NCI-H82 (cell line): ENCODE measurements at regions not wholly inside any gene's neighbourhood (a gene's known extent, or its start where the extent isn't known, plus 50 kb on each side); places are given as distances from the start of the nearest gene placed in this dataset.
"Not testable (repeated sequence)": the region's sequence is repeated elsewhere in the genome, so short reads cannot be mapped to it uniquely, and the experiment has no call there.

Experiments
- DNase-seq: peaks from one replicate; lab custom pipeline; 2025; lab: John Stamatoyannopoulos, UW

DNA sequence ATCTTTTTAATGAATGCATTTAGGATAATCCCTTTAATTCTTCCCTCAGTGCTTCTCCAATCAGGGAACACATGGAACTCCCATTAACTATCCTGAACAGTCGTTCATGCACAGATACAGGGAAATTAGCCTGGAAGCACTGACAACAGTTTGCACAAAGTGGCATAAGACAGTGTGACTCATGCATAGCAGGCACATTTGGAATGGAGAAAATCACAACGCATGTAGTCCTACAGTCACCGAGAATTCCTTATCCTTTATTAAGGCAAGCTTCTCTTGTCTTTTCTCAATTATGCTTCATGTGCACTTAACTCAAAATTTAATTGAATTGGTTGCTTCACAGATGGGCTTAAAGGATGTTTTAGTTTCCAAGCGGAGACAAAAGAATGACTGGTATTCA lies 155.0 kb upstream of the CRBN start:
- peak; percentile 51 for DNase-seq

- no peak for DNase-seq
These were observed 154.1 kb upstream of the CRBN start for GRCh38 chr3:3333571-3333970.

DNA sequence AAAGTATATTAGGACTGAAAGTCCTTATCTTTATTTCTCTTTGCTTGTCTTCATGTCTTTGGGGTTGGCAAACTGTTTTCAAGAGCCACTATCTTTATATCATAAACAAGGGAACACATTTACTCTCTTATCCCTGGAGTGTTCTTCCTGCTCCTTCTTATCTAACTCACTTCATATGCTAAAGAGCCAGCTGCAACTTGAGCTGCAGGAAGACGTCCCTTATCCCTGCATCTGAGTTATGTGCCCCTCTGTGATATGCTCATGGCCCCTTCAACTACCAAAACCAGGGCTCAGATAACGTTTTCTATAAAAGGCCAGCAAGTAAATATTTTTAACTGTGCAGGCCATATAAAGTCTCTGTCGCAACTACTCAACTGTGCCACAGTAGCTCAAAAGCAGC lies 137.0 kb upstream of the CRBN start:
- DNase-seq: no peak

DNA sequence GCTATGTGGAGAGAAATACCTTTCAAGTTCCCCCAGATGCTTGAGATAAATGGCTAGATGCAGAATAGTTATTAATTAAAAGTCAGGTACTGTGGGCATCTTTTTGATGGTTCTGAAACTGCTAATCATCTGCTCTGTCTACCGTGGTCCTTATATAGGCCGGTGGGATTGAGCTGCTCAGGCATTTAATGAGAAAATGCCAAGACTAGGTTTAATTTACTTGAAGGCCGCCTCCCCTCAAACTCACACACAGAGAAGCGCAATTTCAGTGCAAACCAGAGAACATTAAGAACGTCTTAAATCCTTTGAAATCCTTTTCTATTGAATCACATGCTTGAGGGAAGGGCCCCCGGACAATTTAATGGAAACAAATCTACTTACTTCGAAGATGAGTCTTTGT lies 136.4 kb upstream of the CRBN start:
- no peak for DNase-seq

- DNase-seq: no peak
These were observed 130.4 kb upstream of the CRBN start for GRCh38 chr3:3309887-3310286.

GRCh38 chr3:3308809-3309208 lies 129.3 kb upstream of the CRBN start:
- DNase-seq: no peak

DNA sequence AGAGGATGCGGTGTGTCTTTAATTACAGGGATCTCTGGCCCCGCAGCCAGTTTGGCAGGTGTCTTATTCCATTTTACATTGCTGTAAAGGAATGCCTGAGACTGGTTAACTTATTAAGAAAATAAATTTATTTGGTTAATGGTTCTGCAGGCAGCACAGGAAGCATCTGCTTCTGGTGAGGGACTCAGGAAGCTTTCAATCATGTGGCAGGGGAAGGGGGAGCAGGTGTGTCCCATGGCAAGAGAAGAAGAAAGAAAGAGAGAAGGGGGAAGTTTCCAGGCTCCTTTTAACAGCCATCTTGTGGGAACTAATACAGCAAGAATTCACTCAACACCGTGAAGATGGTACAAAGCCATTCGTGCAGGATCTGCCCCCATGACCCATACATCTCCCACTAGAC lies 128.0 kb upstream of the CRBN start:
- no peak for DNase-seq

GRCh38 chr3:3305841-3306240 lies 126.3 kb upstream of the CRBN start:
- no peak for DNase-seq

GRCh38 chr3:3305084-3305483 lies 125.6 kb upstream of the CRBN start:
- DNase-seq: peak; percentile 65

- no peak for DNase-seq
These were observed 124.1 kb upstream of the CRBN start for GRCh38 chr3:3303636-3304035.

- no peak for DNase-seq
These were observed 123.5 kb upstream of the CRBN start for GRCh38 chr3:3302964-3303363.

- DNase-seq: no peak
These were observed 122.0 kb upstream of the CRBN start for GRCh38 chr3:3301476-3301875.

GRCh38 chr3:3296979-3297381 lies 117.5 kb upstream of the CRBN start:
- no peak for DNase-seq

- no peak for DNase-seq
These were observed 116.1 kb upstream of the CRBN start for GRCh38 chr3:3295586-3295985.

DNA sequence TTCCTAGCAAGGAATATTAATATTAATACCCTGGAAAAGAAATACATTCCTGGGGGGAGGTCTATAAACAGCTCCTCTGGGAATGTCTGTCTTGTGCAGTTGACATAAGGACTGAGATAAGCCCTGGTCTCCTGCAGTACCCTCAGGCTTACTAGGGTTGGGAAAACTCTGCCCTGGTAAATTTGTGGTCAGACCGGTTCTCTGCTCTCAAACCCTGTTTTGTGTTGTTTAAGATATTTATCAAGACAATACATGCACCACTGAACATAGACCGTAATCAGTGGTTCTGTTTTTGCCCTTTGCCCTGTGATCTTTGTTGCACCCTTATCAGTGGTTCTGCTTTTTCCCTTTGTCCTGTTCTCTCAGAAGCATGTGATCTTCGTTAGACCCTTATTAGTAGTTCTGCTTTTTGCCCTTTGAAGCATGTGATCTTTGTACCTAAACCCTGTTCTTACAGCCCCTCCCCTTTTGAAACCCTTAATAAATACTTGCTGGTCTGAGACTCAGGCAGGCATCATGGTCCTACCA lies 112.3 kb upstream of the CRBN start:
- DNase-seq: not testable (repeated sequence)

DNA sequence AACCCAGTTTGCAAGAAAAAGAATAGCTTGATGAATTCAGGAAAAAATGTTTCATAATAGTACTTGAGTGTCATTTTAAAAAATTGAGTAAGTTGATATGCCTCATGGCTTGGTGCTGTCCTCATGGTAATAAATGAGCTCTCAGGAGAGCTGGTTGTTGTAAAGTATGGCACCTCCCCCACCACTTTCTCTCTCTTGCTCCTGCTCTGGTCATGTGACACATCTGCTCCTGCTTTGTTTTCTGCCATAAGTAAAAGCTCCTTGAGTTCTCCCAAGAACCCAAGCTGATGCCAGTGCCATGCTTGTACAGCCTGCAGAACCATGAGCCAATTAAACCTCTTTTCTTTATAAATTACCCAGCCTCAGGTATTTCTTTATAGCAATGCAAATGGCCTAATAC lies 108.8 kb upstream of the CRBN start:
- no peak for DNase-seq

DNA sequence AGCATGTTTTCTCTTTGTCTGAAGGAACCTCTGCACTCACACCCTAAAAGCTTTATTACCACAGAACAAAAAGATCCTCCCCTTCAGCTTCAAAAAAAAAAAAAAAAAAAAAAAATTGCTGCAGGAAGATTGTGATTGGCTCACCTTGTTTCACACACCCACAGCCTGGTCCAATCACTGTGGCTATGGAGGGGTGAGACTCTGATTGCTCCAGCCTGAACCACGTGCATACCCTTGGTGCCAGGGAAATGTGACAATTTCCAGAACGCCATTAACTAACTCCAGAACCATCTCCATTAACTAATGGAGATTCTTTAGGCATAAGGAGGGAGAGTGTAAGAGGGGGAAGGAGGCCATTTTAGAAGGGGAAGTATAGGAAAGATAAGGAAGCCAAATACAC lies 106.5 kb upstream of the CRBN start:
- DNase-seq: no peak

GRCh38 chr3:3281024-3281423 lies 101.5 kb upstream of the CRBN start:
- DNase-seq: no peak

DNA sequence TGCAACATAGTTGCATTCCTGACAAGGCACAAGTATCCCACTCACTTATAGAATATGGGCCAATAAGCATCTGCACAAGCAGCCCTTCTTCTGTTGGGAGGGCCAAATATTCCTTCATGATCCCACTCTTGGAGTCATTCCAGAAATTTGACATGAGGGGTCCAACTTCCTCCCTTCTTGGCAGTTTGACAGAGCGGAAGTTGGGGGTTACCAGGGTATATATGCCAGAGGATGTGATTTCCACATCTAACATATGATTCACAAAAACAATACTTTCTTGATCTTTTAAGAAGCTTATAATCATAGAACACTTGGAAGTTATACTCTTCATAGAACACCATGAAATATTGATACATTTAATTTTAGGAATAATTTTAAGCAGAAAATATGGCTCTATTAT lies 100.9 kb upstream of the CRBN start:
- DNase-seq: no peak

GRCh38 chr3:3278073-3278472 lies 98.6 kb upstream of the CRBN start:
- no peak for DNase-seq

DNA sequence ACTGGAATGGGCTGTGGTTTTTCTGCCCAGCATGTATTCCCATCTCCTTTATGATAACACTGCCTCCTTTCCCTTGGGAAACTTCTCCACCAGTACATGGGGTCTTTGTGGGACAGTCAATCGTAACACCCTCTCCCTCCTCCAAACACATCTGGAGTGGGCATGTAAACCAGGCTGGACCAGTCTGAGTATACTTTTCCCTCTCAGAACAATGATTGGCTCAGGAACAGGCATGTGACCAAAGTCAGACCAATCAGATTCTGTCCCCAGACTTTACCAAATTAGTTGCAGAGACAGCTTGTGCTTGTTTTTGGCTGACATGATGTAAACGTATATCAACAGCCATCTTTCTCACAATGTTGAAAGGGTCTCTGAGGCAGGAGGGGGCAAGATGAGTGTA lies 97.1 kb upstream of the CRBN start:
- no peak for DNase-seq

DNA sequence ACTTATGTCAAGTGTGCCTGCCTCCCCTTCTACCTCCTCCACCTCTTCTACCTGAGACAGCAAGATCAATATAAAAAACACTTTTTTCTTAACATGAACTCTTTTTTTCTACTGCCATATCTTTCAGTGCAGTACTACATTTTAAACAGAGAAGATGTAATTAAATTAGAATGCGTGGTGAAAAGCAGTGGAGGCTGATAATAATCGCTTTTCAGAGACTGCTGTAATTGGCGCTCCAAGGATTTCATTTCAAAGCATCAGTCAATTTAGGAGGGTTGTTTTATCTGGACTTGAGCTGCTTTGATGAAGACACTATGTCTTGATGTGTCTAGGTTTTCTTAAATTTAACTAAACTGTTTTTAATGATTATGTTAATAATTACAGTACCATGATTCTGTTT lies 85.3 kb upstream of the CRBN start:
- no peak for DNase-seq

DNA sequence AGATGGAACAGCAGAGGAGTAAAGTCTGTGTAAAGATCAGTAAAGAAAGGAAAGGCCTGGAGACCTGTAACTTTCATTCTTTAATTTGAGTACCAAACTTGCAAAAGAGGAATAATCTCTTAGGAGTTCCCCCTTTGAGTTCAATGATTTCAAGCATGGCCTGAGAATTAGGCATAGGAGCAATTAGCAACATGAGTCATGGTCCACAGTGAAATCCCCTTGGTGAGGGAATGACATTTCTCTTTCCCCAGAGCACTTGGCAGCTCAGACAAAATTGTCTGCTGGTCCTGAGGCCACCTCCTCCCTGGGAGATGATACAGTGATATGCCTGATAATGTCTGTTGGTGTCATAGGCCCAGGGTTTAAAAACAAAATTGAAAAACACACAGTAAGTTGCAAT lies 81.4 kb upstream of the CRBN start:
- no peak for DNase-seq

- DNase-seq: no peak
These were observed 79.7 kb upstream of the CRBN start for GRCh38 chr3:3259181-3259580.

DNA sequence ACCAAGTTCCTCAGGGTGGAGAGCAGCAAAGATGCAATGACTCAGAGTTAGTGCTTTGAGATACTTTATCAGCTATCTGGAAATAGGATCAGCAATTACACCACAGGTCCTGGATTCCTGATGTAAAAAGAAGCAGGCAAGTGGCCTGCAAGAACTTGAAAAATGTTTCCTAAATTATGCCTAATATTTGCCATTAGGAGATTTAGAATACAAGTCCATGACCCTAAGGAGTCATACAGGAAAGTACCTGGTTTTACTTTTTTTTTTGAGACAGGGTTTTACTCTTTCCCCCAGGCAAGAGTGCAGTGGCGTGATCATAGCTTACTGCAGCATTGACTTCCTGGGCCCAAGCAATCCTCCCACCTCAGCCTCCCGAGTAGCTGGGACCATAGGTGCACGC lies 78.8 kb upstream of the CRBN start:
- no peak for DNase-seq
